SU-DHL-6 (cell line): ENCODE measurements at regions not wholly inside any gene's neighbourhood (a gene's known extent, or its start where the extent isn't known, plus 50 kb on each side); places are given as distances from the start of the nearest gene placed in this dataset.

Source experiments
- CTCF ChIP-seq: fragments of 200-600 bp; sonication (generic); IDR thresholded peaks from one replicate; pipeline ENCODE4 v1.5.1; 2017; ENCODE audit warnings: antibody characterized with exemption, mild to moderate bottlenecking, low read length, moderate library complexity; ENCODE audit not compliant: insufficient read depth, poor library complexity, severe bottlenecking
- EZH2phosphoT487 ChIP-seq: fragments of 200-600 bp; sonication (generic), shearing (Covaris generic); conservative IDR thresholded peaks from 2 replicates; pipeline ENCODE4 v1.6.1; 2018; ENCODE audit warnings: mild to moderate bottlenecking, antibody characterized with exemption, low read length, moderate library complexity, mixed read lengths

DNA sequence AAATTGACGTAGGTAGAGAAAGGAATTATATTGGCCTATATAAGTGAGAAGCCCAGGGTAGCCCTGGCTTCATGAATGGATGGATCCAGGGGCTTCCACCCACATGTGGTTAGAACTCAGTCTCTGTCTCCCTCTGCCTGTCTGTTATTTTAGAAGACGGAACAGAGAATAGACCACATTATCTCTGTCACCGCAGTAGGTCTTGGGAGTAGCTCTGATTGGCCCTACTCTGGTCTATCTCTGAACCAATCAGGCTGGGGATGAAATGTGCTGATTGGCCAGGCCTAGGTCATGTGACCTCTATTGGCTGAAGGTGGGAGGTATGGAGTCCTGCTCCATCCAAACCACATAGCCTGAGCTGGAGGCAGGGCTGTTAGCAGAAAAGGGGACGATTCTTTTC lies 143.0 kb upstream of the PRR23C start:
- TF ChIP-seq CTCF (no peak), EZH2phosphoT487 (no peak)
